ENCODE measurements at regions not wholly inside any gene's neighbourhood (a gene's known extent, or its start where the extent isn't known, plus 50 kb on each side); places are given as distances from the start of the nearest gene placed in this dataset.
A peak's percentile ranks its signal among the peaks of the same experiment; 100 is the strongest.

DNA sequence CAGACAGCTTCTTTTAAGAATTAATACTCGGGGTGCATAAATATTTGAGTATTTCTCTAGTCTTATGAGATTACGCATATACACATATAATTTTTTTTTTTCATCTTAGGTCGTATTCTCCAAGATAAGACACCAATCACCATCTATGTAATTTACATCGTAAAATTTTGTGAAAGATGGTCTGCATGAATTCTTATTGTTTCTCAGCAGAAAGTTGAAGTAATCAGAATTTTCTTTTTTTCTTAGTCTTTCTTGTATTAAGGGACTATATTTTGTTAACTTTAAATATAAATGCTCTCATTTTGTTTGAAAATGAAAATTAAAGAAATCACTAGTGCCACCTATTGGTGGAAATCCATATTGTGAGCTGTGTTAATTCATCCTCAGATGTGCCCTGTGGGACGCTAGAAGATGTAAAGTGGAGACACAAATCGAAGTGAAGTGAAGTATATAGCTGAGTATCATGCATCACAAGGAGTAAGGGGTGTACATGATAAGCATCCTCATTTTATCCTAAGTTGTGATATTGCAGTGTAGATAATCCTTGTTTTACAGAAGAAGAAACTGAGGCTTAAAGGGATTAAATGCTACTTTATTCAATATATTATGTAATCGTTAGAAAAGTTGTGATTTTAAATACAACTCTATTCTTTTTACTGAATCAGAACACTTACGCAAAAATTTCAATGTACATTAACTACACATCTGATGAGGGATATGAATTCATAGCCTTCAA is 2084.3 kb downstream of the LRRC4C start:
- no peaks in the 10 kb centered on the region for H3K79me2 ChIP-seq (ENCODE audit: insufficient read depth, low read depth, low read length)
- BruUV-seq (replicated peaks): no TSS peak
- H3K36me3 ChIP-seq (ENCODE audit: insufficient read depth, low read length): no peaks in the 10 kb centered on the region
- CTCF ChIA-PET (ENCODE audit: unreplicated experiment): no interaction called here
- H4K20me1 ChIP-seq (ENCODE audit: insufficient read depth, low read length): no peaks in the 10 kb centered on the region
- H3K4me2 ChIP-seq (ENCODE audit: low read length): no peak overlapping the region
- no peak overlapping the region for H2AFZ ChIP-seq (ENCODE audit: low read length)
- intact Hi-C loops (cut with micrococcal nuclease; ENCODE audit: unreplicated experiment): no loop called here
- H3K4me1 ChIP-seq (ENCODE audit: insufficient read depth, low read length, poor library complexity, severe bottlenecking): no peaks in the 10 kb centered on the region
- H3K27ac ChIP-seq (ENCODE audit: low read depth, low read length, poor library complexity, severe bottlenecking): no peak overlapping the region
- POLR2A ChIA-PET: no interaction called here
- no peaks in the 10 kb centered on the region for H3K9me3 ChIP-seq (ENCODE audit: low read length)
- peak; percentile 22 for DNase-seq (ENCODE audit: low spot score)
- H3K4me3 ChIP-seq (ENCODE audit: low read depth, low read length, poor library complexity, severe bottlenecking): no peak overlapping the region
- no peaks in the 10 kb centered on the region for H3K9me2 ChIP-seq (ENCODE audit: insufficient read depth, low read length)
- no peak for TF ChIP-seq EZH2phosphoT487 (IDR thresholded peaks at IDR 0.05; ENCODE audit: borderline replicate concordance, low read depth, low read length)
- TF ChIP-seq, protein P1, sequence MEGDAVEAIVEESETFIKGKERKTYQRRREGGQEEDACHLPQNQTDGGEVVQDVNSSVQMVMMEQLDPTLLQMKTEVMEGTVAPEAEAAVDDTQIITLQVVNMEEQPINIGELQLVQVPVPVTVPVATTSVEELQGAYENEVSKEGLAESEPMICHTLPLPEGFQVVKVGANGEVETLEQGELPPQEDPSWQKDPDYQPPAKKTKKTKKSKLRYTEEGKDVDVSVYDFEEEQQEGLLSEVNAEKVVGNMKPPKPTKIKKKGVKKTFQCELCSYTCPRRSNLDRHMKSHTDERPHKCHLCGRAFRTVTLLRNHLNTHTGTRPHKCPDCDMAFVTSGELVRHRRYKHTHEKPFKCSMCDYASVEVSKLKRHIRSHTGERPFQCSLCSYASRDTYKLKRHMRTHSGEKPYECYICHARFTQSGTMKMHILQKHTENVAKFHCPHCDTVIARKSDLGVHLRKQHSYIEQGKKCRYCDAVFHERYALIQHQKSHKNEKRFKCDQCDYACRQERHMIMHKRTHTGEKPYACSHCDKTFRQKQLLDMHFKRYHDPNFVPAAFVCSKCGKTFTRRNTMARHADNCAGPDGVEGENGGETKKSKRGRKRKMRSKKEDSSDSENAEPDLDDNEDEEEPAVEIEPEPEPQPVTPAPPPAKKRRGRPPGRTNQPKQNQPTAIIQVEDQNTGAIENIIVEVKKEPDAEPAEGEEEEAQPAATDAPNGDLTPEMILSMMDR (conservative IDR thresholded peaks at IDR 0.05; ENCODE audit: low read length): peak; percentile 85

DNA sequence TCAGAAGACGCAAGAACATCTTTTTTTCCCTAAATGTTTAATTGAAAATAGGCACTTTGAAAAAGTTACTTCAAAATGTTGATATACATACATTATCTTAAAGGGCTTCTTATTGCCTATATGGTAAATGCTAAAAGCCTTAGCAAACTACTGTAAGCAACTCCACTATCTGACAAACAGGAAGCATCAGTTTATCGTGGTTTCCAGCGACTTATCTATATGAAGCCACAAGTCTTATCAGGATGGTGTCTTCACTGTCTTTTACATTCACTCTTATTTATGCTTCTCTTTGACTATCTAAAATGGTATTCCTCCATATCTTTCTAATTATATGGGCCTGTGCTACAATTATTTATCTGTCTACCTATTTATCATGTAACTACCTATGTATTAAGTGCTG is 2091.9 kb downstream of the LRRC4C start:
- CTCF ChIA-PET (ENCODE audit: unreplicated experiment): no interaction called here
- TF ChIP-seq, protein P1 (conservative IDR thresholded peaks at IDR 0.05; ENCODE audit: low read length): no peak
- no peak for TF ChIP-seq EZH2phosphoT487 (IDR thresholded peaks at IDR 0.05; ENCODE audit: borderline replicate concordance, low read depth, low read length)
- H3K36me3 ChIP-seq (ENCODE audit: insufficient read depth, low read length): no peaks in the 10 kb centered on the region
- no peak overlapping the region for H2AFZ ChIP-seq (ENCODE audit: low read length)
- no peak overlapping the region for H3K27ac ChIP-seq (ENCODE audit: low read depth, low read length, poor library complexity, severe bottlenecking)
- intact Hi-C loops (cut with micrococcal nuclease; ENCODE audit: unreplicated experiment): no loop called here
- H3K4me3 ChIP-seq (ENCODE audit: low read depth, low read length, poor library complexity, severe bottlenecking): no peak overlapping the region
- H3K9me2 ChIP-seq (ENCODE audit: insufficient read depth, low read length): no peaks in the 10 kb centered on the region
- H3K4me1 ChIP-seq (ENCODE audit: insufficient read depth, low read length, poor library complexity, severe bottlenecking): no peaks in the 10 kb centered on the region
- H3K4me2 ChIP-seq (ENCODE audit: low read length): no peak overlapping the region
- POLR2A ChIA-PET: interaction anchor here (0.6 kb wide), 1 partner anchor 43 kb away, joined by 3 read pairs; no protein-coding TSS in a partner anchor
- no peaks in the 10 kb centered on the region for H4K20me1 ChIP-seq (ENCODE audit: insufficient read depth, low read length)
- BruUV-seq (replicated peaks): no TSS peak
- DNase-seq (ENCODE audit: low spot score): no peak
- H3K9me3 ChIP-seq (ENCODE audit: low read length): no peaks in the 10 kb centered on the region
- no peaks in the 10 kb centered on the region for H3K79me2 ChIP-seq (ENCODE audit: insufficient read depth, low read depth, low read length)

DNA sequence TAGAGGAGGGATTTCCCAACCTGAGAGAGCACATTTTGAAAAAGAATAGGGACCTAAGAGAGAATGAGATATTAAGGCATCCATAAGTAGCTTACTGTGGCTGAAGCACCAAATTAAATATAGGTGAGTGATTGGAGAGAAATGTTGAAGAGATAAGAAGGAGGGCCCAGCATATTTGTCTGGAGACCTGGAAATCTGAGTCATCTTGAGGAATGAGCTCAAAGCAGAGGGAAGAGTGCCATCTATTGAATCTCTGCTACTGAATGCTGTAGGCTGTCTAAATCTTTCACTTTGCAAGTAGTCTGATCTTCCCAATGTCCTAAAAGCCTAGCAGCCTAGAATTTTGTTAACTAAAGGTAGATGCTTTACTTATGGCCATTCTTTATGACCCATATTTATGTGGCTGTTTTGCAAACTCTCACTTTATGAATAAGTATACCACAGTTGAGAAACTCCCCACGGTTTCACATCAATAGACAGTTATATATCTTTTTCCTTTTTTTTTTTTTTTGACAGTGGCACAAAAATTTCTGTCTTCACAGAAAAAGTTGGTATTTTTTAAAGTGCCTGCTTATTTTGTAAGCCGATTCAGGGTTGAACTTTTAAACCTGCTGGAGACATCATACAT is 2093.5 kb downstream of the LRRC4C start:
- Histone ChIP-seq H2AFZ (ENCODE audit: low read length) (no peak overlapping the region), H3K36me3 (ENCODE audit: insufficient read depth, low read length) (no peaks in the 10 kb centered on the region), H3K4me3 (ENCODE audit: low read depth, low read length, poor library complexity, severe bottlenecking) (no peak overlapping the region), H3K4me2 (ENCODE audit: low read length) (no peak overlapping the region), H3K27ac (ENCODE audit: low read depth, low read length, poor library complexity, severe bottlenecking) (no peak overlapping the region), H3K79me2 (ENCODE audit: insufficient read depth, low read depth, low read length) (no peaks in the 10 kb centered on the region), H4K20me1 (ENCODE audit: insufficient read depth, low read length) (no peaks in the 10 kb centered on the region), H3K9me2 (ENCODE audit: insufficient read depth, low read length) (no peaks in the 10 kb centered on the region), H3K9me3 (ENCODE audit: low read length) (0 out of 2 replicates have a peak, but pooled peaks cover 3% of the 10 kb centered on the region), H3K4me1 (ENCODE audit: insufficient read depth, low read length, poor library complexity, severe bottlenecking) (no peaks in the 10 kb centered on the region)
- ChIA-PET CTCF (ENCODE audit: unreplicated experiment) (no interaction called here), POLR2A (no interaction called here)
- DNase-seq (ENCODE audit: low spot score): no peak
- no TSS peak for BruUV-seq (replicated peaks)
- TF ChIP-seq, protein P1 (conservative IDR thresholded peaks at IDR 0.05; ENCODE audit: low read length): no peak
- no peak for TF ChIP-seq EZH2phosphoT487 (IDR thresholded peaks at IDR 0.05; ENCODE audit: borderline replicate concordance, low read depth, low read length)
- intact Hi-C loops (cut with micrococcal nuclease; ENCODE audit: unreplicated experiment): no loop called here

Measured in OCI-LY7 (cell line).